ENCODE measurements at regions not wholly inside any gene's neighbourhood (a gene's known extent, or its start where the extent isn't known, plus 50 kb on each side); places are given as distances from the start of the nearest gene placed in this dataset.

DNA sequence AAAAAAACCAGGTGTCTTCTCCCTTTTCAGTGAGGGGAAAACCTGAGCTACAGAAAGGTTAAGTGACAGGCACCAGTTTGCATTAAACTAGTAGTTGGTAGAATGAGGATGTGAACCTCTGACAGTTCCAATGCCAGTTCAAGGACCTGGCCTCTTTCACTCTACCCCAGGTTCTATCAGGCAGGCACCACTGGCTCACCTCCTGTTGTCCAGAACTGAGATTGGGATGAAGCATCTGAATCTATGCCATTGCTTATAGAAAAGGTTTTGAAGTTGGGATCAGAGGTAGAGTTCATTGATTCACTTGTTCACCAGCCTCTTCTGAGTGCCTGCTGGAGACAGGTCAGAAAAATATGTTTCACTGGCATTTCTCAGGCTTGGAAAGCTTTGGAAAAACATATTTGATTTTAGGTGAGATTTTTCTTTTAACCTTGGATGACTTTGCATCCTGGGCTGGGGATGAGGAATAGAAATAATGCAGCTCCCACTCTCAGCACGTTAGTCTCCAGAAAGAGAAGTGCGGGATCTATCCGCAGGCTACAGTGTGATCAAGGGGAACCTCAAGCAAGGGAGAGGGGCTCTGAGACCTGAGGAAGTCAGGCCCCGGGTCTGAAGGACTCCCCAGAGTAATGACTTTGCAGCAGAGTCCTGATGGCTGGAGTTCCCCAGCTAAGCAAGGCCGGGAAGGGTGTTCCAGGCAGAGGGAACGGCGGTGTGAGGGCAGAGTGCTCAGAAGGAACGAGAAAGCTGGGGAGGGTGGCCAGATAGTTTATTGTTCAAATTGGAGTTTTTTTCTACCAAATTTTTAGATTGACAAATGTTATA lies 250.3 kb downstream of the MYCN start:
- no peak for DNase-seq (ENCODE audit: extremely low read depth, low read depth)
- TF ChIP-seq, protein P1, sequence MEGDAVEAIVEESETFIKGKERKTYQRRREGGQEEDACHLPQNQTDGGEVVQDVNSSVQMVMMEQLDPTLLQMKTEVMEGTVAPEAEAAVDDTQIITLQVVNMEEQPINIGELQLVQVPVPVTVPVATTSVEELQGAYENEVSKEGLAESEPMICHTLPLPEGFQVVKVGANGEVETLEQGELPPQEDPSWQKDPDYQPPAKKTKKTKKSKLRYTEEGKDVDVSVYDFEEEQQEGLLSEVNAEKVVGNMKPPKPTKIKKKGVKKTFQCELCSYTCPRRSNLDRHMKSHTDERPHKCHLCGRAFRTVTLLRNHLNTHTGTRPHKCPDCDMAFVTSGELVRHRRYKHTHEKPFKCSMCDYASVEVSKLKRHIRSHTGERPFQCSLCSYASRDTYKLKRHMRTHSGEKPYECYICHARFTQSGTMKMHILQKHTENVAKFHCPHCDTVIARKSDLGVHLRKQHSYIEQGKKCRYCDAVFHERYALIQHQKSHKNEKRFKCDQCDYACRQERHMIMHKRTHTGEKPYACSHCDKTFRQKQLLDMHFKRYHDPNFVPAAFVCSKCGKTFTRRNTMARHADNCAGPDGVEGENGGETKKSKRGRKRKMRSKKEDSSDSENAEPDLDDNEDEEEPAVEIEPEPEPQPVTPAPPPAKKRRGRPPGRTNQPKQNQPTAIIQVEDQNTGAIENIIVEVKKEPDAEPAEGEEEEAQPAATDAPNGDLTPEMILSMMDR (IDR thresholded peaks at IDR 0.05; ENCODE audit: low read depth, low read length), result no peak

GRCh38 chr2:16189836-16190160 lies 249.4 kb downstream of the MYCN start:
- no peak for DNase-seq (ENCODE audit: extremely low read depth, low read depth)
- TF ChIP-seq, protein P1 (IDR thresholded peaks at IDR 0.05; ENCODE audit: low read depth, low read length), result no peak

GRCh38 chr2:16189029-16189835 lies 248.9 kb downstream of the MYCN start:
- DNase-seq (ENCODE audit: extremely low read depth, low read depth), result no peak
- TF ChIP-seq, protein P1 (IDR thresholded peaks at IDR 0.05; ENCODE audit: low read depth, low read length), result no peak

- TF ChIP-seq, protein P1 (IDR thresholded peaks at IDR 0.05; ENCODE audit: low read depth, low read length), result no peak
- no peak for DNase-seq (ENCODE audit: extremely low read depth, low read depth)
These were observed 248.0 kb downstream of the MYCN start for GRCh38 chr2:16188261-16188890.

- no peak for DNase-seq (ENCODE audit: extremely low read depth, low read depth)
- TF ChIP-seq, protein P1 (IDR thresholded peaks at IDR 0.05; ENCODE audit: low read depth, low read length), result no peak
These were observed 247.1 kb downstream of the MYCN start for GRCh38 chr2:16187482-16187817.

DNA sequence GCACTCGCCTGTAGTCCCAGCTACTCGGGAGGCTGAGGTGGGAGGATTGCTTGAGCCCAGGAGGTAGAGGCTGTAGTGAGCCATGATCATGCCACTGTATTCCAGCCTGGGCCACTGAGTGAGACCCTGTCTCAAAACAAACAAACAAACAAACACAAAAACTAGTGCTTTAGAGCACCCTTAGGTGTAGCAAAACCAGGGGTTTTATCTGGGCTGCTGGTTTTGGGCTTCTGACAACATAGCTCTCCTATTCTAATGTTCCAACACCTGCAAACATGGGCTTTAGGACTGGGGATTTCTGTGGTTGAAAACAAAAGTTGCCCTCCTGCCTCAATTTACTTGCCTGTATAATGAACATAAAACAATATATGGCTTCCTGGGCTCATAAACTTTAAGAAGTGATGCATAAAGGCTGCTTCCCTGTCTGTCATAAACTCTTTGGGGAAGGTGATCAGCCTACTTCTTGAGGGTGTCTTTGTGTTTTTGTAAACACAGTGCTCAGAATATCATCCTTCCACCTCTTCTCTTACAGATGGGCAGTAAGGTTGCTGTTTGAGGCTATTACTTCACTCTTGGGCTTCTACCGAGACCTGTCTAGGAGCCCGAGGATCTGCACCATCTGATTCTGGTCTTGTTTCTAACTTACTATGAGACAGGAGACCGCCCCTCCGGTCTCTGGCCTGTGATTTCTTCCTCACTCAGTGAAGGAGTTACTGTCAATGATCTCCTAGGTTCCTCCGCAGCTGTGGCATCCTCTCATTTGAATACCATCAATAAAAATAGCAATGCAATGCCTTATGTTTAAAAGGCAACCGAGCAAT lies 246.5 kb downstream of the MYCN start:
- TF ChIP-seq, protein P1 (IDR thresholded peaks at IDR 0.05; ENCODE audit: low read depth, low read length), result no peak
- no peak for DNase-seq (ENCODE audit: extremely low read depth, low read depth)
